BLaER1 (cell line): ENCODE measurements at regions not wholly inside any gene's neighbourhood (a gene's known extent, or its start where the extent isn't known, plus 50 kb on each side); places are given as distances from the start of the nearest gene placed in this dataset.

Source experiments
- H3K27ac ChIP-seq: shearing (Covaris generic); formaldehyde crosslinking; 2 replicates; pipeline ENCODE4 v1.8.1; 2022
- H3K27me3 ChIP-seq: shearing (Covaris generic); formaldehyde crosslinking; 2 replicates; pipeline ENCODE4 v1.8.1; 2022
- H3K36me3 ChIP-seq: shearing (Covaris generic); formaldehyde crosslinking; 2 replicates; pipeline ENCODE4 v1.8.1; 2022
- H3K4me1 ChIP-seq: shearing (Covaris generic); formaldehyde crosslinking; 2 replicates; pipeline ENCODE4 v1.8.1; 2022
- H3K4me2 ChIP-seq: shearing (Covaris generic); formaldehyde crosslinking; 2 replicates; pipeline ENCODE4 v1.8.1; 2022
- H3K4me3 ChIP-seq: shearing (Covaris generic); formaldehyde crosslinking; 2 replicates; pipeline ENCODE4 v1.8.1; 2022
- H3K9ac ChIP-seq: shearing (Covaris generic); formaldehyde crosslinking; 2 replicates; pipeline ENCODE4 v1.8.1; 2022
- H3K9me3 ChIP-seq: shearing (Covaris generic); formaldehyde crosslinking; 2 replicates; pipeline ENCODE4 v1.8.1; 2022
- H4K20me1 ChIP-seq: shearing (Covaris generic); formaldehyde crosslinking; 2 replicates; pipeline ENCODE4 v1.8.1; 2022
- Cebpa-rat ChIP-seq: shearing (Covaris generic); IDR thresholded peaks from 2 replicates; pipeline ENCODE4 v1.8.1; 2022

DNA sequence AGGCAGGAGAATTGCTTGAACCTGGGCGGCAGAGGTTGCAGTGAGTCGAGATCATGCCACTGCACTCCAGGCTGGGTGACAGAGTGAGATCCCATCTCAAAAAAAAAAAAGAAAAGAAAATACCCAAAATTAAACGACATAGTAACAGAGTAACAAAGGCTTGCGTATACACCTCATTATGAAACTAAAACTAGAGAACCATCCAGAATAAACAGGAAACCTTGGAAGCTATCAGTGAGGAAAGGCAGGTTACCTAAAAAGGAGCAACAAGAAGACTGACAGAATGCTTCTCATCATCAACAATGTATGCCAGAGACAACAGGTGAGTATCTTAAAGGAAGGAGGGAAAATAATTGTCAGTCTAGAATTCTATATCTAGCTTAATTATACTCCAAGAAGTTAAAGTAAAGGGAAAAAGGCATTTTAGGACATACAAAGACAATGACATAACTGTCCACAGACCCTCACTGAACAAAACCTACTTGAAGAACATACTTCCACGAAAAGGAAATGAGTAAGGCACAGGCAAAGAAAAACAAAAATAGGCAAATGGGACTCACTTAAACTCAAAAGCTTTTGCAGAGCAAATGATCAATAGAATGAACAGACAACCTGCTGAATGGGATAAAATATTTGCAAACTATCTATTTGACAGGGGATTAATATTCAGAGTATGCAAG lies 64.1 kb upstream of the NT5E start:
- Histone ChIP-seq H3K27me3 (no peaks in the 10 kb centered on the region), H3K9me3 (no peaks in the 10 kb centered on the region), H3K9ac (no peak overlapping the region), H4K20me1 (no peaks in the 10 kb centered on the region), H3K4me1 (no peaks in the 10 kb centered on the region), H3K4me3 (no peak overlapping the region), H3K4me2 (no peak overlapping the region), H3K36me3 (no peaks in the 10 kb centered on the region), H3K27ac (no peak overlapping the region)
- no peak for TF ChIP-seq Cebpa-rat

DNA sequence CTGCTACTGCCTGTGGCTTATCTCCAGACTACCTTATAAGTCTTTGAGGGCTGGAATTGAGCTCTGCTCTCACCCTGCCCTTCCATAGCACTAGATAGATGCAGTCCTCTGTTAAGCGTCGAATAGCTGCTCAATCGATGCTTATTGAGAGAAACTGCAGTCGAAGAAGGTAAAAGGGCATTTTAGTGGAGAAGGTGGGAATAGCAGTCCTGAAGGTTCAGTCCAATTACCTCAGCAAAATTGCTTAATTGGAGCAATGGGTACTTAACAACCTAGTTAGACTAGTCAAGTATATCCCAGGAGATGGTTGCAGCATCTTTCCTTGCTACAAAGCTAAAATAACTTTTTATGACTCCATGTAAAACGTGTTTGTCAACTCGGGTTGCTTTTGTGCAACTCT lies 66.8 kb upstream of the NT5E start:
- no peak overlapping the region for H3K4me2 ChIP-seq
- no peaks in the 10 kb centered on the region for H4K20me1 ChIP-seq
- no peak overlapping the region for H3K27ac ChIP-seq
- H3K27me3 ChIP-seq, result no peaks in the 10 kb centered on the region
- H3K9ac ChIP-seq, result no peak overlapping the region
- H3K4me3 ChIP-seq, result no peak overlapping the region
- TF ChIP-seq Cebpa-rat, result no peak
- H3K36me3 ChIP-seq, result no peaks in the 10 kb centered on the region
- H3K9me3 ChIP-seq, result no peaks in the 10 kb centered on the region
- H3K4me1 ChIP-seq, result no peaks in the 10 kb centered on the region

DNA sequence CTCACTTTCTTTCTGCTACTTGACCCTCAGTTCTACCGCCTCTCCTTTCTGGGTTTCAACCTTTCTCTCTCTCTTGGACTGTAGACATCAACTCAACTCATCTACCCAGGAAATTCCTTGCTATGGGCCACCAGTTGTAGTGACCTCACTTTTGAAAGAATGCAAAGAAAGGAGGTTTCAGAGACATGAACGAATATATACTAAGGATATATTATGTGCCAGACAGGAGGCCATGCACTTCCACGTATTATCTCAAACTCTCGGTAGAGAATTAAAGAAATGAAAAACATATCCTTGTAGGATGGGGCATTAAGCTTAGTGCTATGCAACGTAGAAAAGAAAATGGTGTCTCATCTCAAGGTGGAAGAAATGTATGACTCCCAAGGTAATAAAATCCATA lies 67.3 kb upstream of the NT5E start:
- Histone ChIP-seq H3K4me3 (no peak overlapping the region), H3K27ac (no peak overlapping the region), H4K20me1 (no peaks in the 10 kb centered on the region), H3K4me2 (no peak overlapping the region), H3K9me3 (no peaks in the 10 kb centered on the region), H3K9ac (no peak overlapping the region), H3K36me3 (no peaks in the 10 kb centered on the region), H3K4me1 (no peaks in the 10 kb centered on the region), H3K27me3 (no peaks in the 10 kb centered on the region)
- TF ChIP-seq Cebpa-rat, result no peak

DNA sequence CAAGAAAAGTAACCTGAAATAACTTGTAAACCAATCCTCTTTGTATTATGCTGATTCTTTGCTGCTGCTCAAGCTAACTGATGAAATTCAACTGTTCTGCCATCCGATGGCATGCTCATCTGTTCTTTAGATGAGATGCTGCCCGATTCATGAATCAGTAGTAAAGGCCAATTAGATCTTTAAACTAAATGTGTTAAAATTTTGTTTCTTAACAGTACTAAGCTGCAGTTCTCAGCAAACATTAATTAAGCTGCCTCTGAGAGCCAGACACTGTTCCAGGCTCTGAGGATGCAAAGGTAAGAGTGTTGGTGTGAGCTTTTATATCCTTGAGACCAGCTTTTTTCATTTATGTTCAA lies 77.0 kb upstream of the NT5E start:
- Histone ChIP-seq H3K9ac (no peak overlapping the region), H3K27ac (no peak overlapping the region), H4K20me1 (no peaks in the 10 kb centered on the region), H3K36me3 (no peaks in the 10 kb centered on the region), H3K4me3 (no peak overlapping the region), H3K4me1 (no peaks in the 10 kb centered on the region), H3K4me2 (no peak overlapping the region), H3K27me3 (no peaks in the 10 kb centered on the region), H3K9me3 (no peaks in the 10 kb centered on the region)
- TF ChIP-seq Cebpa-rat, result no peak

DNA sequence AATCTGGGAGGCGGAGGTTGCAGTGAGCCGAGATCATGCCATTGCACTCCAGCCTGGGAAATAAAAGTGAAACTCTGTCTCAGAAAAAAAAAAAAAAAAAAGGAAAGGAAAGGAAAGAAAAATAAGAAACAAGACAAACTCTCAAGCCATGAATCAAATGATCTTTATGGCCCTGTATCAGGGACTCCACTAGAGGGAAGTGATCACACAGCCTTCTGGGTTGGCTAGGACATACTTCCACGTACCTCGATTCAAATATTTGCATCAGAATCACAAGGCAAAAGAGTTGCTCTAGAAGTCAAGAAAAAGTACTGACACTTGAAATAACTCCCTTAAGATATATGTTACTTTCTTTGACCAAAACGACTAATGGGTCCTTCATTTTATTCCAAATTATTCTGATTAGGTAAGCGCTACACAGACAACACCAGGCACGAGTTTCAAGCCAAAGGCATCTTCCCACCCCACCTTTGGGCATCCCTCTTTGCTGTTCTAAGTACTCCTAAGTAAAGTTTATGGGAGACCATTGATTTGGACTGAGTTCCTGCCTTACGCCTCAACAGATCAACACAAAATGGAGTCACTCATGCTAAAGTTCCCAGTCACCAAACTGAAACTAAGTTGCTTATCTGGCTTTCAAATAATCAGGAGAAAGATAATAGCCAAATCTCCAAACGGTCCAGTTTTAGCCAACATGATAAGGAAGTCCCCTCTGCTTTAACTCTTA lies 77.5 kb upstream of the NT5E start:
- Histone ChIP-seq H4K20me1 (no peaks in the 10 kb centered on the region), H3K4me3 (no peak overlapping the region), H3K36me3 (no peaks in the 10 kb centered on the region), H3K9me3 (no peaks in the 10 kb centered on the region), H3K4me2 (no peak overlapping the region), H3K27me3 (no peaks in the 10 kb centered on the region), H3K27ac (no peak overlapping the region), H3K4me1 (no peaks in the 10 kb centered on the region), H3K9ac (no peak overlapping the region)
- no peak for TF ChIP-seq Cebpa-rat

DNA sequence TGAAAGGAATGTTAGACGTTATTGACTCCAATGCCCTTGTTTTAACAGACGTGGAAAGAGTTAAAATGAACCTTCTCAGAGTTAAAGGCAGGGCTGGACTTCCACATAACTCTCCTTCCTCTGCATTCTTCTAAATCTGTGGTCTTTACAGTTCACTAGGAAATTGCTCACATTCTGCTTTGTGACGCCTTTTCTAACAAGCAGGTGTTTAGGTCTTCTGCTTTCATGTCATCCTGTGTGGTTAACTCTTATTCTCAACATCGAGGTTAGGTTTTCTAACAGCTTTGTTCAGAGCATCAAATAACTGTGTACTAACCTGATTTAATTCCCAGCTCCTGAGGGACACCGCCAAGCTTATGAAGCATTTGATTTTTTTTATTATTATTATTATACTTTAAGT lies 81.3 kb upstream of the NT5E start:
- no peaks in the 10 kb centered on the region for H3K36me3 ChIP-seq
- no peak overlapping the region for H3K9ac ChIP-seq
- TF ChIP-seq Cebpa-rat, result no peak
- H4K20me1 ChIP-seq, result no peaks in the 10 kb centered on the region
- no peak overlapping the region for H3K4me2 ChIP-seq
- no peaks in the 10 kb centered on the region for H3K4me1 ChIP-seq
- H3K27me3 ChIP-seq, result no peaks in the 10 kb centered on the region
- H3K9me3 ChIP-seq, result no peaks in the 10 kb centered on the region
- H3K27ac ChIP-seq, result no peak overlapping the region
- no peak overlapping the region for H3K4me3 ChIP-seq

DNA sequence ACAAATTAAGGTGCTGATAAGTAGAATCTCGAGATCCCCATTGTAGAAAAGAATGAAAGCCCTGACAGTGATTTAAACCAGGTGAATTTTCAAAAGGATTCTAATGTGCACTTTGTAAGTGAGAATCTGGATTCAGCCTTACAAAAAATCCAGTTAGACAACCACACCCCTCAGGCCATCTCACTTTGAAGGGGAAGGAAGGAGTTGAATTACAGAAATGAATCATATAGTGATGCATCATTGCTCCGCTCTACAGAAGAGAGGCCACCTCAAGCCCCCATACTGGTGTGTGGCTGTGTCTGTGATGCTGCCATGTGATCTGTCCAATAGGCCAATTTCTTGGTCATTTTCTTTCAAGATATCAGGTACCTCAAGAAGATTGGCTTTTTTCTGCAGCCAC lies 85.5 kb upstream of the NT5E start:
- H4K20me1 ChIP-seq, result no peaks in the 10 kb centered on the region
- H3K4me2 ChIP-seq, result no peak overlapping the region
- H3K4me1 ChIP-seq, result no peaks in the 10 kb centered on the region
- H3K27me3 ChIP-seq, result no peaks in the 10 kb centered on the region
- TF ChIP-seq Cebpa-rat, result no peak
- H3K9ac ChIP-seq, result no peak overlapping the region
- no peaks in the 10 kb centered on the region for H3K9me3 ChIP-seq
- no peaks in the 10 kb centered on the region for H3K36me3 ChIP-seq
- no peak overlapping the region for H3K4me3 ChIP-seq
- no peak overlapping the region for H3K27ac ChIP-seq

DNA sequence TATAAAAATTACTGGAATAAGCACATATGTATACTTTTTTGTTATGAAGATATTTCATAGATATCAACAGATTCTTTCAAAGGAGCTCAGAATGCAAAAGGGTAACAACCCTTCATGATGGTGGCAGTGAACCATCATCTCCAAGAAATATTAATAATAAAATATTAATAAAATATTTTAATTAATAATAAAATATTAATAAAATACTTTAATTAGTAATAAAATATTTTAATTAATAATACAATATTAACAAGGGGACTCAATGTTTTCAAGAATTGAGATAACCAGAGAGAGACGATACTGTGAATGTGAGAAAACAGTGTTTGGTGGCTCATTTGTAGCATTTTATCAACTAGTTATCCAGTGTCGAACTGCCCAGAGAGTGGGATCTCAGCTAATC lies 86.0 kb upstream of the NT5E start:
- Histone ChIP-seq H3K27ac (no peak overlapping the region), H3K9me3 (no peaks in the 10 kb centered on the region), H3K9ac (no peak overlapping the region)

DNA sequence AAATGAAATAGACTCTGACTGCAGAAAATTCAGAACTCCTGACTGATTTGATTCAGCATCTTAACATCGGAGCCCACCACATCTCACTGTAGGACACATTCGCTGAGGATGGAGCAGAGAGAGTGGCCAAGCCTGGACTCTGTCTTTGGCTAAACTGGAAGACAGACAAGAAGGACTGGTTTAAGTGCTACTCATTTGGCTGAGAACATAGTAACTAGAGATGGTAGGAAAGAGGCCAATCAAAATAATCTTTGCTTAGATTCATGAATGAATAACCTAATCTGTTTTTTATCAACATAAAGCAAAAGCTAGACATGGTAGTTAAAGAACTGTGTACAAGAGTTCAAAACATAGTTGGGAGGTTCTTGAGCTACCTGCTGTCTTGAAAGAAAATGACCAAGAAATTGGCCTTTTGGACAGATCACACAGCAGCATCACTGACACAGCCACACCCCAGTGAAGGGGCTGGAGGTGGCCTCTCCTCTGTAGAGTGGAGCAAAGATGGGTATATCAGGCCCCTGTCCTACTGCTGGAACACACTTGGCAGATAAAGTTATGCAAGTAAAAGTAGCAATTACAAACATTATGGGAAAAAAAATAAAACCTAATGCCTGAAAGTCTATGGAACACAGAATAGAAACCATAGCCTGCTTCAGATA lies 87.1 kb upstream of the NT5E start:
- Histone ChIP-seq H4K20me1 (no peaks in the 10 kb centered on the region), H3K9me3 (no peaks in the 10 kb centered on the region), H3K9ac (no peak overlapping the region), H3K4me3 (no peak overlapping the region), H3K4me2 (no peak overlapping the region), H3K4me1 (no peaks in the 10 kb centered on the region), H3K27ac (no peak overlapping the region), H3K36me3 (no peaks in the 10 kb centered on the region), H3K27me3 (no peaks in the 10 kb centered on the region)
- TF ChIP-seq Cebpa-rat, result no peak

More for the DNA sequence above, 86.0 kb upstream of the NT5E start:
- H3K4me2 ChIP-seq, result no peak overlapping the region
- no peaks in the 10 kb centered on the region for H3K27me3 ChIP-seq
- H3K4me1 ChIP-seq, result no peaks in the 10 kb centered on the region
- no peak overlapping the region for H3K4me3 ChIP-seq
- no peaks in the 10 kb centered on the region for H4K20me1 ChIP-seq
- no peaks in the 10 kb centered on the region for H3K36me3 ChIP-seq
- no peak for TF ChIP-seq Cebpa-rat

DNA sequence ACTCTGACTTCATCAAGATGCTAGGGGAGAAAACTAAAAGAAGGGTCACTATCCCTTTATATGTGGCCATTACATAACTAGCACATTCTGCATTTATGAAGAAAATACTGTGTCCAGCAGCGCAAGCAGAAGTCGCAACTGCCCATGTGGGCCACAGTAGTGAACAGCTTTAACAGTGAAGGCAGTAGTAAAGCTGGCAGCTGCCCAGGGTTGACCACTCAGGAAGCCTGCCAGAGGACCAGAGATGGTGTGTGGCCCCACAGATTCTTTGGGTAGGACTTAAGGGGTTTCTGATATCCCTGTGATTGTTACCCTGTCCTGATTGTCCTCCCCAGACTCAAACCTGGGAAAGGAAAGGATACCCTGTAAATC lies 88.3 kb upstream of the NT5E start:
- H3K9ac ChIP-seq, result no peak overlapping the region
- no peaks in the 10 kb centered on the region for H3K27me3 ChIP-seq
- no peak for TF ChIP-seq Cebpa-rat
- H4K20me1 ChIP-seq, result no peaks in the 10 kb centered on the region
- no peaks in the 10 kb centered on the region for H3K9me3 ChIP-seq
- H3K4me2 ChIP-seq, result no peak overlapping the region
- H3K4me3 ChIP-seq, result no peak overlapping the region
- H3K36me3 ChIP-seq, result no peaks in the 10 kb centered on the region
- no peak overlapping the region for H3K27ac ChIP-seq
- H3K4me1 ChIP-seq, result no peaks in the 10 kb centered on the region
